SH-SY5Y (cell line): ENCODE measurements at regions not wholly inside any gene's neighbourhood (a gene's known extent, or its start where the extent isn't known, plus 50 kb on each side); places are given as distances from the start of the nearest gene placed in this dataset.

Experiments used
- GATA2 ChIP-seq: IDR thresholded peaks from 2 replicates; pipeline ENCODE4 v1.6.1; 2011; ENCODE audit warnings: mild to moderate bottlenecking, low read depth, low read length
- GATA3 ChIP-seq: IDR thresholded peaks from 2 replicates; pipeline ENCODE4 v1.6.1; 2011; ENCODE audit warnings: low read depth, mild to moderate bottlenecking, low read length, moderate library complexity

GRCh38 chr18:75656035-75656434 lies 228.5 kb upstream of the SMIM21 start:
- TF ChIP-seq GATA3 = no peak
- TF ChIP-seq GATA2 = no peak
